Left lung (tissue), 4 donors: ENCODE measurements at regions not wholly inside any gene's neighbourhood (a gene's known extent, or its start where the extent isn't known, plus 50 kb on each side); places are given as distances from the start of the nearest gene placed in this dataset.

Experiments used
- ATAC-seq: fragments of 200-7000 bp; cut with Tn5 transposase; one replicate; pipeline ENCODE4 v1.9.1; 2020; ENCODE audit warnings: moderate library complexity
- DNase-seq, 4 donors: peaks; one replicate each; pipeline ENCODE4 v3.0.0-alpha.2; 2013 to 2020
- H3K27ac ChIP-seq, 2 donors: fragments of 200-600 bp; sonication (generic) in 1 of 2; one replicate each; pipeline versions ENCODE4 v1.5.0 to v1.8.0; 2020 to 2021
- H3K27me3 ChIP-seq, 2 donors: fragments of 200-600 bp; sonication (generic) in 1 of 2; one replicate each; pipeline versions ENCODE4 v1.5.0 to v1.8.0; 2020 to 2021
- H3K36me3 ChIP-seq, 2 donors: fragments of 200-600 bp; sonication (generic) in 1 of 2; one replicate each; pipeline versions ENCODE4 v1.5.0 to v1.8.0; 2020 to 2021
- H3K4me1 ChIP-seq, 2 donors: fragments of 200-600 bp; one replicate each; pipeline ENCODE4 v1.8.0; 2021
- H3K4me3 ChIP-seq, 2 donors: fragments of 200-600 bp; sonication (generic) in 1 of 2; one replicate each; pipeline versions ENCODE4 v1.5.0 to v1.8.0; 2020 to 2021; ENCODE audit warnings: mild to moderate bottlenecking in 1 of 2
- H3K9me3 ChIP-seq, 2 donors: fragments of 200-600 bp; sonication (generic) in 1 of 2; one replicate each; pipeline versions ENCODE4 v1.5.0 to v1.8.0; 2020 to 2021
- intact Hi-C, 2 donors: fragments of 100-400 bp; cut with DNase I; formaldehyde crosslinking; loops; one replicate each; pipeline versions ENCODE4 v1.11.2 to v1.14.2; 2022
- TF ChIP-seq, protein P1 (sequence below), 2 donors: fragments of 200-600 bp; sonication (generic) in 1 of 2; IDR thresholded peaks; one replicate each; pipeline versions ENCODE4 v1.5.0 to v1.8.0; 2021; ENCODE audit warnings: antibody characterized with exemption in 2 of 2
- donor health status: DM: no; HTN: yes; CAD: no.
- donor health status: DM: no; HTN: no; CAD: no.

DNA sequence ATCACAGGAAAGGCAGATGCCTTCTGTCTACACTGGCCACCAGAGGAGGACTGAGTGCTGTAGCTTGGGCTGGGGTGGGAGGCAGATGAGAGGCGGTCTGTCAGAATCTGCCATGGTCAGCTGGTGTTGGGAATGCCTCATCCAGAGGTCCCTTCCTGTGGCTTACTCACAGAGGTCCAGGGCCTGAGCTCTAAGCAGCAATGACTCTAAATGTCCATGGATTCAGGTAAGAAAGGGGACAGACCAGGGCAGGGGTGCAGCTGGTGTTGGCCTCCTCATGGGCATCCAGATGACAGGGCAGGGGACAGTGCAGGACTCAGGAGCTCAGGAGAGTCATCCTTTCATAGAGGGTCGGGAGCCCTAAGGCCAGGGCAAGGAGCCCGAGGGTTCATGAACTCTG, 165.0 kb downstream of the ICE1 start:
- Histone ChIP-seq H3K27ac (no peak overlapping the region), H3K4me3 (no peak overlapping the region), H3K9me3 (no peaks in the 10 kb centered on the region), H3K27me3 (no peaks in the 10 kb centered on the region), H3K4me1 (no peaks in the 10 kb centered on the region), H3K36me3 (no peaks in the 10 kb centered on the region)
- TF ChIP-seq, protein P1, sequence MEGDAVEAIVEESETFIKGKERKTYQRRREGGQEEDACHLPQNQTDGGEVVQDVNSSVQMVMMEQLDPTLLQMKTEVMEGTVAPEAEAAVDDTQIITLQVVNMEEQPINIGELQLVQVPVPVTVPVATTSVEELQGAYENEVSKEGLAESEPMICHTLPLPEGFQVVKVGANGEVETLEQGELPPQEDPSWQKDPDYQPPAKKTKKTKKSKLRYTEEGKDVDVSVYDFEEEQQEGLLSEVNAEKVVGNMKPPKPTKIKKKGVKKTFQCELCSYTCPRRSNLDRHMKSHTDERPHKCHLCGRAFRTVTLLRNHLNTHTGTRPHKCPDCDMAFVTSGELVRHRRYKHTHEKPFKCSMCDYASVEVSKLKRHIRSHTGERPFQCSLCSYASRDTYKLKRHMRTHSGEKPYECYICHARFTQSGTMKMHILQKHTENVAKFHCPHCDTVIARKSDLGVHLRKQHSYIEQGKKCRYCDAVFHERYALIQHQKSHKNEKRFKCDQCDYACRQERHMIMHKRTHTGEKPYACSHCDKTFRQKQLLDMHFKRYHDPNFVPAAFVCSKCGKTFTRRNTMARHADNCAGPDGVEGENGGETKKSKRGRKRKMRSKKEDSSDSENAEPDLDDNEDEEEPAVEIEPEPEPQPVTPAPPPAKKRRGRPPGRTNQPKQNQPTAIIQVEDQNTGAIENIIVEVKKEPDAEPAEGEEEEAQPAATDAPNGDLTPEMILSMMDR (IDR thresholded peaks at IDR 0.05) = no peak
- ATAC-seq = no peak
- DNase-seq = no peak
- intact Hi-C loops = no loop called here

DNA sequence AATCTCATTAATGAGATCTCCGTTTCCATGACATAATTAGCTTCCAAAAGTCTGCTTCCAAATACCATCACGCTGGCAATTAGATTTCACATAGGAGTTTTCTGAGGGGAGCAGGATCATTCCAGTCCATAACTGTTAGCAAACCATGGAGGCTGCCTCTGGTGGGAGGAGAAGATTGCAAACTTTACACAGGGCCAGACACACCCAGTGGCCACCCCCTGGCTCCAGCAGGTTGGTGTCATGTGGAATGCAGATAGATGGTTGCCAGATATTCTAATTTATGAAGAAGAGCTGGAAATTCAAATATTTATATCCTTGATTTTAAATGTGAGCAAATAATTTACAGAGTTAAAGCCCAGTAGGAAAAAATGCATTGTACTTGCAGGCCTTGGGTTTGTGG, 164.2 kb downstream of the ICE1 start:
- H3K36me3 ChIP-seq = no peaks in the 10 kb centered on the region
- H3K27me3 ChIP-seq = no peaks in the 10 kb centered on the region
- DNase-seq (no peak), ATAC-seq (no peak)
- TF ChIP-seq, protein P1 (IDR thresholded peaks at IDR 0.05) = no peak
- H3K4me1 ChIP-seq = no peaks in the 10 kb centered on the region
- no peak overlapping the region for H3K4me3 ChIP-seq
- no peak overlapping the region for H3K27ac ChIP-seq
- no peaks in the 10 kb centered on the region for H3K9me3 ChIP-seq
- intact Hi-C loops = no loop called here

DNA sequence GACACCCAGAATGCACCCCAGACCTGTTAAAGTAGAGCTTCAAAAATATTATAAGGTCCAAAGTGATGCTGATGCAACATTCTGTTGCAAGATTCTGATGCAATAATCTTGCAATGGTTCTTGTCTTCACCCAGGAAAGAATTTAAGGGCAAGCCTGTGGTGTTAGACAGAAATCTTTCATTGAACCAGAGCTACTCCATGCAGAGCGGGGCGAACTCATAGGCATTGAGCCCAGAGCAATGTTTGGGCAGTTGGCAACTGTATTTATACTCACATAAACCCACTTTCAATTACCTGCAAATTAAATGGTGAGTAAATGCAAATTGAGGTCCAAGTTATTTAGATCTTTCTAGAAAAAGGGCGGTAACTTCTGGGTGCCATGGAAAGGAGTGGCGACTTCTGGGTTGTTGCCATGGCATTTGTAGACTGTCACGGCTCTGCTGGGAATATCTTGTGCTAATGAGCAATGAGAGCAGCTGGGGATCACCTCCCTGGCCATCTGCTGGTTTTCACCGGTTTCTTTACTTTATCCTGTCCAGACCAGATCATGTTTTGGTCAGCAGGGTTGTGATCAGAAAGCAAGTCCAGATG, 163.4 kb downstream of the ICE1 start:
- no peak for DNase-seq
- ATAC-seq = no peak
- no peaks in the 10 kb centered on the region for H3K27me3 ChIP-seq
- intact Hi-C loops = no loop called here
- H3K27ac ChIP-seq = no peak overlapping the region
- no peaks in the 10 kb centered on the region for H3K9me3 ChIP-seq
- H3K36me3 ChIP-seq = no peaks in the 10 kb centered on the region
- H3K4me1 ChIP-seq = no peaks in the 10 kb centered on the region
- no peak overlapping the region for H3K4me3 ChIP-seq
- TF ChIP-seq, protein P1 (IDR thresholded peaks at IDR 0.05) = no peak

DNA sequence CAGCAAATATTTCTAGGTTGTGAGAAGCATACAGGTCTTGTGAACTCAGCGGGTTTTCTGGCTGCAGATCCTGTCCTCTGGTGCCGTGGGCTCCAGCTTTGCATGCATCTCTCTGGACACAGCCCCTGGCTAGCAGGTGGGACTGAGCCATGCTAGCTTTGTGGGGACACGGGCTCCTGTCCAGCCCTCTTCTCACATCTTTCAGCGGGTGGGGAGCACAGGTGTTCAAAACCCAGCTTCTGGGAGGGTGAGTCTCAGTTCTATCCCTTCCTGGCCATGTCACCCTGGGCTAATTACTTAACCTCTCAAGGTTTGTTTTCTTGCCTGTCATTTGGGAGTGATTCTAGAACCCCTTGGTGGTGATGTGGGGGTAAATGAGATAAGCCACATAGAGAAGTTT, 162.3 kb downstream of the ICE1 start:
- Histone ChIP-seq H3K4me3 (no peak overlapping the region), H3K27me3 (no peaks in the 10 kb centered on the region), H3K36me3 (no peaks in the 10 kb centered on the region), H3K4me1 (no peaks in the 10 kb centered on the region), H3K27ac (no peak overlapping the region), H3K9me3 (no peaks in the 10 kb centered on the region)
- TF ChIP-seq, protein P1 (IDR thresholded peaks at IDR 0.05) = no peak
- ATAC-seq = no peak
- no peak for DNase-seq
- intact Hi-C loops = no loop called here

DNA sequence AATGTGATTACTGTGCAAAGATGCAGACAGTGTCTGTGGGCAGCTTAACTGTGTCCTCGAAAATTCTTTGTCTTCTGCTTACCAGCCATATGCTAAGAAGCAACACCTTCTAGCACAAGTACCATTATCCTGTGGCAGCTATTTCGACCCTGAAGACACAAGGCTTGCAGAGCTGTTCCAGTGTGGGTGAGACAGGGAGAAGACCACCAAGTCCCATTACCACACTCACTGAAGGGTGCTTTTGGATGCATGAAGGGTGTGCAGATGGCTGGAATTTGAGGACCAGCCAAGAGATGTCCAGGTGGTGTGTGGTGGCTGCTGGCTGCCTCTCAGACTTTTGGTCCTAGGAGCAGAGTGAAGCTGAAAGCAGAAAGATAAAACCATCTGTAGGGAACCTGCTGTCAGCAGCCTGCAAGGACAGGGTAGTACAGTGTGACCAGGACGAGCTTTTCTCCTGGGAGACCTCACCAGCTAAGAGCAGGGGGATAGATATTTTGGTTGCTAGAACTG, 161.8 kb downstream of the ICE1 start:
- DNase-seq (no peak), ATAC-seq (no peak)
- Histone ChIP-seq H3K27me3 (no peaks in the 10 kb centered on the region), H3K9me3 (no peaks in the 10 kb centered on the region), H3K4me1 (no peaks in the 10 kb centered on the region), H3K36me3 (no peaks in the 10 kb centered on the region), H3K27ac (no peak overlapping the region), H3K4me3 (no peak overlapping the region)
- intact Hi-C loops = no loop called here
- TF ChIP-seq, protein P1 (IDR thresholded peaks at IDR 0.05) = no peak
